ENCODE measurements at regions not wholly inside any gene's neighbourhood (a gene's known extent, or its start where the extent isn't known, plus 50 kb on each side); places are given as distances from the start of the nearest gene placed in this dataset.

- TF ChIP-seq CTCF (IDR thresholded peaks at IDR 0.05) (no peak), POLR2A (IDR thresholded peaks at IDR 0.05) (no peak), EP300 (IDR thresholded peaks at IDR 0.05) (no peak)
Measured at GRCh38 chr13:63731896-63732295, 2316.2 kb upstream of the PCDH20 start.

Measured in gastroesophageal sphincter (tissue), 3 donors.